Muscle of leg (tissue), 3 donors: ENCODE measurements at regions not wholly inside any gene's neighbourhood (a gene's known extent, or its start where the extent isn't known, plus 50 kb on each side); places are given as distances from the start of the nearest gene placed in this dataset.

Experiments
- DNase-seq: peaks from one replicate; pipeline ENCODE4 v3.0.0; 2013
- H3K27ac ChIP-seq: one replicate; pipeline ENCODE4 v1.5.1; 2013; ENCODE audit warnings: mild to moderate bottlenecking, low read length, control low read depth
- H3K27me3 ChIP-seq: one replicate; pipeline ENCODE4 v1.6.1; 2013; ENCODE audit warnings: low read length; ENCODE audit not compliant: control insufficient read depth, insufficient read depth
- H3K36me3 ChIP-seq: one replicate; pipeline ENCODE4 v1.6.1; 2013; ENCODE audit warnings: low read length; ENCODE audit not compliant: control insufficient read depth, insufficient read depth
- H3K4me1 ChIP-seq: one replicate; pipeline ENCODE4 v1.6.1; 2013; ENCODE audit warnings: low read length; ENCODE audit not compliant: control insufficient read depth, insufficient read depth
- H3K4me3 ChIP-seq: one replicate; pipeline ENCODE4 v1.5.1; 2013; ENCODE audit warnings: low read length, control low read depth
- H3K9me3 ChIP-seq: replicated peaks from 2 replicates; pipeline ENCODE4 v1.6.1; 2013; ENCODE audit warnings: low read depth, low read length; ENCODE audit not compliant: control insufficient read depth
- WGBS: methylation state at CpG from one replicate; pipeline ENCODE4 v1.1.5; 2013; ENCODE audit warnings: missing lambda C conversion rate; ENCODE audit not compliant: insufficient coverage; 5-methylcytosine and 5-hydroxymethylcytosine counted together

DNA sequence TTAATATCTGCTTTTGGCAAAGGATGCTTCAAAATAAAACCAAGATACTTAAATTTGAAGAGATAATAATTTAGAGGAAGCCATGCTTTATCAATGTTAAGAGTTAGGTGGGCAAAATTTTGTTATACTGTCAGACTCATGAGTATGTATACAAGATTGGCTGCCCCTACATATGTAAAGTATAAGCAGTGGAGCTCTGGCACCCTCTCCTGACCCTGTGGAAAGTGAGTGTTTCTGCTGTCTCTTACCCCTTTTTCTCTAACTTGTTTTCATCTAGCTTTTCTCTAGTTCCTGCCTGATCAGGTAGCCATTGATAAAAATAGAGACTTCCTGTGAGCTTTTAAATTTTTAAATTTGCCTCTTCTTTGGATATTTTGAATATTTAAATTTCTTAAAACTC, 710.9 kb upstream of the SPRY2 start:
- peak; percentile 24 for DNase-seq
- Histone ChIP-seq H3K36me3 (no peaks in the 10 kb centered on the region), H3K27ac (no peak overlapping the region), H3K4me1 (no peaks in the 10 kb centered on the region), H3K4me3 (no peak overlapping the region), H3K9me3 (no peaks in the 10 kb centered on the region), H3K27me3 (no peaks in the 10 kb centered on the region)

- no peaks in the 10 kb centered on the region for H3K36me3 ChIP-seq
- peak; percentile 30 for DNase-seq
- 92% methylated on average over 3 of the region's 7 CpGs for WGBS
- H3K27me3 ChIP-seq: no peaks in the 10 kb centered on the region
- no peaks in the 10 kb centered on the region for H3K9me3 ChIP-seq
- no peak overlapping the region for H3K4me3 ChIP-seq
- no peaks in the 10 kb centered on the region for H3K4me1 ChIP-seq
- H3K27ac ChIP-seq: no peak overlapping the region
Measured at GRCh38 chr13:81048026-81048461, 707.1 kb upstream of the SPRY2 start.

GRCh38 chr13:81041761-81042160, 700.8 kb upstream of the SPRY2 start:
- H3K27me3 ChIP-seq: no peaks in the 10 kb centered on the region
- no peak for DNase-seq
- no peaks in the 10 kb centered on the region for H3K4me1 ChIP-seq
- WGBS: no CpG with 5 or more reads among the region's 1 CpG
- no peaks in the 10 kb centered on the region for H3K36me3 ChIP-seq
- H3K9me3 ChIP-seq: peaks cover 2% of the 10 kb centered on the region
- H3K27ac ChIP-seq: no peak overlapping the region
- H3K4me3 ChIP-seq: no peak overlapping the region

DNA sequence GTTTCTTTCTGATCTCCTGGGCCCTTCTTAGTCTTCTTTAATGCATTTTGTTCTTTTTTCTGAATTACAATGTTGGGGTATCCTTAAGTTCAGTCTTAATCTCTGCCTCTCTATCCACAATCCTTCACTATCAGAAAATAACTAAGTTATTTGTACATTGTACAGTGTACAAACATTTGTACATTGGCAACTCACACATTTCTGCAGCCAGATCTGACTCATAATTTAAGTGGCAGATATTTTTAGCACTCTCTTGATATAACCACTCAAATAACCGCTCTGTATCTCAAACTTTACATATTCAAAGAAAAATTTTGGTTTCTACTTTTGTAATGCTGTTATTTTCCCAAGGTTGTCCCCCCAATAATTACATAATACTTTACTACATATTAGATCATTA, 691.1 kb upstream of the SPRY2 start:
- Histone ChIP-seq H3K36me3 (no peaks in the 10 kb centered on the region), H3K27me3 (no peaks in the 10 kb centered on the region), H3K27ac (no peak overlapping the region), H3K9me3 (no peaks in the 10 kb centered on the region), H3K4me1 (no peaks in the 10 kb centered on the region), H3K4me3 (no peak overlapping the region)
- DNase-seq: no peak
- no CpG with 5 or more reads among the region's 1 CpG for WGBS

DNA sequence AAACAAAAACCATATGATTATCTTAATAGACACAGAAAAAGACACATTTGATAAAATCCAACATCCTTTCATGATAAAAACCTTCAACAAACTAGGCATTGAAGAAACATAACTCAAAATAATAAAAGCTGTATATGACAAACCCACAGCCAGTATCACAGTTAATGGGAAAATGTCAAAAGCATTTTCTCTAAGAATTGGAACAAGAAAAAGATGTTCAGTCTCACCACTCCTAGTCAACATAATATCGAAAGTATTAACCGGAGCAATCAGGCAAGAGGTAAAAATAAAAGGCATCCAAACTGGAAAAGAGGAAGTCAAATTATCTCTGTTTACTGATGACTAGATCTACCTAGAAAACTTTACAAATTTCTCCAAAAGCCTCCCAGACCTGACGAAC, 684.2 kb upstream of the SPRY2 start:
- DNase-seq: no peak
- Histone ChIP-seq H3K36me3 (peaks cover 11% of the 10 kb centered on the region), H3K27me3 (no peaks in the 10 kb centered on the region), H3K9me3 (peaks cover 5% of the 10 kb centered on the region), H3K4me1 (no peaks in the 10 kb centered on the region), H3K4me3 (no peak overlapping the region), H3K27ac (no peak overlapping the region)
- WGBS: no CpG with 5 or more reads among the region's 3 CpGs

DNA sequence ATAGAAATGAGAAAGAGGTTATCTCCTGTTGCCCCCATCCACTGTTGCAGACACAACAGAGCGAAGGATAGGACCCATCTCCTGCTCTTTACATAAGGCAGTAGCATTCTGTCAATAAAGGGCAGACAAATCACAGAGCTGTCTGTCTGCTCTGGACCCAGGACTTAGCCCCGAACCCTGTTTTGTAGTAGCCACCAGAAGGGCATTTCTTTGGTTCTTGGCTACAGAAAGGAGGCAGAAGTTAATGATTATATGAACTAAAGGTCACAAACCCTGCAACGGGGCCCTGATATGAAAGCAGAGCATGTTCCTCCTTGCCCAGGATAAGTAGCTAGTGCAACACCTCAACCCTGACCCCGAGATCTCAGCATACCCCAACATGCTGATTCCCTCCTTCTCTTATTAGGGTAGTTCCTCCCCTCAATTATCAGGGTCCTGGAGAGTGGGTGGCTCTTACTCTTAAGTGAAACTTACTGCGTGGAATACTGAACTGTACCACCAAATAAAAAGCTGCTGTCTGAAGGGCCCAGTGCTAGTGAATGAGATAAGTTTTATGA, 680.4 kb upstream of the SPRY2 start:
- no peak overlapping the region for H3K4me3 ChIP-seq

GRCh38 chr13:81020010-81020409, 679.1 kb upstream of the SPRY2 start:
- no peaks in the 10 kb centered on the region for H3K4me1 ChIP-seq
- H3K4me3 ChIP-seq: no peak overlapping the region
- no peak overlapping the region for H3K27ac ChIP-seq
- no CpG with 5 or more reads among the region's 2 CpGs for WGBS
- H3K36me3 ChIP-seq: peaks cover 13% of the 10 kb centered on the region
- H3K27me3 ChIP-seq: no peaks in the 10 kb centered on the region
- DNase-seq: no peak
- peaks cover 5% of the 10 kb centered on the region for H3K9me3 ChIP-seq

More for the DNA sequence above, 680.4 kb upstream of the SPRY2 start:
- Histone ChIP-seq H3K27ac (no peak overlapping the region), H3K4me1 (no peaks in the 10 kb centered on the region), H3K27me3 (no peaks in the 10 kb centered on the region), H3K9me3 (peaks cover 5% of the 10 kb centered on the region), H3K36me3 (peaks cover 11% of the 10 kb centered on the region)
- WGBS: 100% methylated on average over 1 of the region's 5 CpGs
- no peak for DNase-seq

DNA sequence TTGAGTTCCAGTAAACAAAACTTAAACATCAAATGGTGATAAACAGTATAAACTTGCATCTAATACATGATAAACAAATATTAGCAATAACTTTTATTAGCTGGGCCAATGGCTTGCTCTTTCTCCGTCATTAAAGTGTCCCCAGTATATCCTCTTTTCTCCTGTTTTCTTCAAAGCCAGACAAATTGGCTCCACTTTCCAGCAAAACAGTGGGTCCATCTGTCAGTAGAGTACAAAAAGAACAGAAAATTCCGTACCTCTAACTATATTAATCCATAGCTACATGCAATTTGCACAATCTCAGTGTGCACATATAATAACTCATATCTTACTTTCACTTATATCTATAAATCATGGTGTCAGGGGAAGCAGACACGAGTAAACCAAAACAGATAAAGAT, 678.0 kb upstream of the SPRY2 start:
- DNase-seq: no peak
- 100% methylated on average over 1 of the region's 3 CpGs for WGBS
- Histone ChIP-seq H3K27ac (no peak overlapping the region), H3K36me3 (peaks cover 13% of the 10 kb centered on the region), H3K4me3 (no peak overlapping the region), H3K4me1 (no peaks in the 10 kb centered on the region), H3K9me3 (peaks cover 5% of the 10 kb centered on the region), H3K27me3 (no peaks in the 10 kb centered on the region)

- no CpG with 5 or more reads among the region's 4 CpGs for WGBS
- Histone ChIP-seq H3K27me3 (no peaks in the 10 kb centered on the region), H3K27ac (peak overlapping the region; percentile 53), H3K4me1 (no peaks in the 10 kb centered on the region), H3K9me3 (peaks cover 5% of the 10 kb centered on the region), H3K4me3 (no peak overlapping the region), H3K36me3 (peaks cover 13% of the 10 kb centered on the region)
- peak; percentile 87 for DNase-seq
Measured at GRCh38 chr13:81017513-81018152, 676.7 kb upstream of the SPRY2 start.

DNA sequence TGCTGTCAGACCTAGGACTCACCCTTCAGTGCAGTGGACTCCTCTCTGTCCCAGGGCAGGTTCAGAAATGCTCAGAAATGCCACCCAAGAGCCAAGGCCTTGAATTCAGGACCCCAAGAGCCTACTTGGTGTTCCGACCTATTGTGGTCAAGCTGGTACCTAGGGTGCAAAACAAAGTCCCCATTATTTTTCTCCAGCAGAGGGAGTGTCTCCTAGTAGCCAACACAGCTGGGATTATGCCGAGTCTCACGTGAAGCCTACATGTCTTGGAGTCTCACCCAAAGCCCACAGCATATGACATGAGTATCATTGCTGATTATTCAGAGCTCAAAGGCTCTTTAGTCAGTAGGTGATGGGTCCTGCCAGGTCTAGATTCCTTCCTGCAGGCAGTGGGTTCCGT, 671.1 kb upstream of the SPRY2 start:
- Histone ChIP-seq H3K36me3 (peaks cover 4% of the 10 kb centered on the region), H3K27me3 (no peaks in the 10 kb centered on the region), H3K4me3 (no peak overlapping the region), H3K9me3 (no peaks in the 10 kb centered on the region), H3K4me1 (no peaks in the 10 kb centered on the region), H3K27ac (no peak overlapping the region)
- WGBS: 89% methylated on average over 3 of the region's 4 CpGs
- no peak for DNase-seq
